ENCODE measurements at regions not wholly inside any gene's neighbourhood (a gene's known extent, or its start where the extent isn't known, plus 50 kb on each side); places are given as distances from the start of the nearest gene placed in this dataset.
"Not testable (repeated sequence)": the region's sequence is repeated elsewhere in the genome, so short reads cannot be mapped to it uniquely, and the experiment has no call there.

DNA sequence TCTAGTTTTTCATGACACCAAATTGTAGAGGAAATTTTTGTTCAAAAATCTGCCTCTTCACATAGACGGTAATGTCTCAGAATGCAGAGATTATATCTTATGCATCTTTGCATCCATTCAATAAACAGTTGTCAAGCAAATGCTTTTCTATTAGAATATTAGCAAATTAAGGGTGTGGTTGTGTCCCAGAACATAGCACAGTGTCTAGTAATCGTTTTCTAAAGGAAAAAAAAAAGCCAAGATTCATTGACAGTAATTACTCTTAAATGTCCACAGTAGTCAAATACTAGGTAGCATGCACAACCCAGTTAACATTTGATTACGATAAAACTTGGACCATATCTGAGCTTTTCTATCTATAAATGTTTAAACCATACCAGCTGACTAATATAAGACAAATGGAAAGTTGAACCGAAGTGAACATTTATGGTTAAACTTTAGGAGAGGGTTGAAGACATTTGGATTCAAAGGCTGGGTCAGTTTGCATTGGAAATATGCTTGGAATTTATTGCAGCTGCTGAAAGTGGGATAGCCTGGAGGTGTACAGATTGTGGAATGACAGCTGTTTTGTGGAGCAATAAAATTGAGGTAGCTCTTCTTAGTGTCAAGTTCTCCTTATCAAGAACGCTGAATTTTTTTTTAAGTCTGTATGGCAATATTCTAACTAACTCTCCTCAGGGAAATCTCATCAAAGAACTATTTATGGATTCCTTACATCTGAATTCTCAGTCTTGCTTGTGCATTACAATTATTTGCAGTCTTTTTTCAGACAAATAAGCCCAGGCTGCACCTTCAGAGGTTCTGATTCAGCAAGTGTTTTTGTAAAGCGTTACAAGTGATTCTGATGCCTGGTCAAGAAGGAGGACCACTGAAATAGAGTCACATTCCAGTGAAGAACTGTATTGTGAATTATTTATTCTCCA is 66.7 kb upstream of the ATP2B1 start:
- no peak for DNase-seq (ENCODE audit: low read depth)

DNA sequence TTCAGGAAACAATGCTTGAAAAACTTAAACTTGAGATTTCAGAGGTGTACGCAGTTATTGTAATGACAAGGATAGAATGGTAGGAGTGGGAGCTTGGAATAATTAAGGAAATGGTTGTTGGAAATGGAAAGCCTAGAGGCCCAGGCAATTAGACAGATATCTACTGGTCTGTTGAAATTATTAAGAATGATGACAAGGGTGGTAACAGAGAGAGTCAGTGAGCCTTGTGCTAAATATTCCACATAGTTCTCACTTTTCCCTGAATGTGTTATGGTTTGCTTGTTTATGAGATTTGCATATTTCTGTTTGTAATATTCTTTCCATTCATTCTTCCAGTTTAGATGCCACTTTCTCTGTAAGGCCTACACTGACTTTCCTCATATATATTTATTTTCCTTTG is 66.0 kb upstream of the ATP2B1 start:
- no peak for DNase-seq (ENCODE audit: low read depth)

DNA sequence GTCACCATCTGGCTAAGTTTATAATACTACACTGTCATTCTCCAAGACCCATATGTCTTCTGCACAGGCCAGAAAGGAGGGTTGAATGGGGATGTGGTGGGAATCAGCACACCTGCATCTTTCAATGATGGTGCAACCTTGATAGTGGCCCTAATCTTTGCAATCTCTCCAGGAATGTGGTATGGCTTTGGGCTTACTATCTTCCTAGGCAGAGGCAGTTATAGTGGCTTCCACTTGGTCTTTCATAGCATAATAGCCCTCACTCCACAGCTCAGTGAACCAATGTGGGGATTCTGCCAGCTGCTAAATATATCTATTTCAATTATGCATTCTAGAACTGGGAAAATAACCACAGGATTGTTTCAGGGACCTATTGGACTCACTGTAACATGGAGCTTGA is 61.8 kb upstream of the ATP2B1 start:
- DNase-seq (ENCODE audit: low read depth), result no peak

DNA sequence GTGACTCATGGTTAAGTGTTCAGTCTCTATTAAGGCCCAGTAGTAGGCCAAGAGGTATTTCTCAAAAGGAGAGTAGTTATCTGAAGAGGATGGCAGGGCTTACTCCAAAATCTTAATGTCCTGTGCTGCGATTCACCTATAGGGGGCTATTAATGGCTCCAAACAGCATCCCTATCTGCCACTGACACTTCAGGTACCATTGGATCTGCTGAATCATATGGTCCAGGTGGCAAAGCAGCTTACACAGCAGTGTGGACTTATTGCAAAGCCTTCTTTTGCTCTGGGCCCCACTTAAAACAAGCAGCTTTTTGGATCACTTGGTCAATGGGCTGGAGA is 60.8 kb upstream of the ATP2B1 start:
- no peak for DNase-seq (ENCODE audit: low read depth)

DNA sequence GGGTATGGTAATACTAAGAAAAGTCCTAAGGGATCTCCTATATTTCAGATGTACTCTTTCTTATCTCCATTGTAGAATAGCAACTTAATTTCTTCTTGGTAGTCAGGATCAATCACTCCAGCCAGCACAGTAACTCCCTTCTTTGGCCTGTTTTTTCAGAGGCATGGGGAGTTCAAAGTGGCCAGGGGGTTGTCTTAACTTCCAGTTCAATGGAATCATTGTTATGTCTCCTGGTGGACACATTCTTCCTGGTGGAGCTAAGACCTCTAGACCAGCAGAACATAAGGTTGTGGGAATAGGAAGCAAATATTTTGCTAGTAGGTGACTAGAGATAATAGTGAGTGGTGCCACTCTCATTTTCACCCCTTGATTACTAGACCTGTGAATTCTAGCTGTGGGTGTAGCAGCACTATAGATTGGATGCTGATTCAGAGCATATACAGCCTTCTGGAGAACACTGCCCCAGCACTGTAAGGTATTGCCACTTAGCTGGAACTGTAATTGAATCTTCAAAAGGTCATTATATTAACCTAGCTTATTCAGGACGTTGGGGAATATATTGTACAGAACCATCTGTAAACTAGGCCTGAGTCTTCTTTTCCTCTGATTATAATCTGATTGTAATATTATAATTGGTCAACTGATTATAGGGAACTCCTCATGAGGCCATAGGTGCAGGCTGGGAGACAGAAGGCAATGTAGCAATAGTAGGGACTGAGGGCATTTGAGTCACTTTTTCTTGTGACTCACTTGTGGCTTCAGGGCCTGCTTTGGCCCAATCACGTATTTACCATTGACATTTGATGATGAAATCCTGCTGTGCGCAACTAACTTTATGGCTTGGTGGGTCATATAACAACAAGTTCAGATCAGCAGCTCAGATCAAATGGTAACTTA is 60.2 kb upstream of the ATP2B1 start:
- no peak for DNase-seq (ENCODE audit: low read depth)

DNA sequence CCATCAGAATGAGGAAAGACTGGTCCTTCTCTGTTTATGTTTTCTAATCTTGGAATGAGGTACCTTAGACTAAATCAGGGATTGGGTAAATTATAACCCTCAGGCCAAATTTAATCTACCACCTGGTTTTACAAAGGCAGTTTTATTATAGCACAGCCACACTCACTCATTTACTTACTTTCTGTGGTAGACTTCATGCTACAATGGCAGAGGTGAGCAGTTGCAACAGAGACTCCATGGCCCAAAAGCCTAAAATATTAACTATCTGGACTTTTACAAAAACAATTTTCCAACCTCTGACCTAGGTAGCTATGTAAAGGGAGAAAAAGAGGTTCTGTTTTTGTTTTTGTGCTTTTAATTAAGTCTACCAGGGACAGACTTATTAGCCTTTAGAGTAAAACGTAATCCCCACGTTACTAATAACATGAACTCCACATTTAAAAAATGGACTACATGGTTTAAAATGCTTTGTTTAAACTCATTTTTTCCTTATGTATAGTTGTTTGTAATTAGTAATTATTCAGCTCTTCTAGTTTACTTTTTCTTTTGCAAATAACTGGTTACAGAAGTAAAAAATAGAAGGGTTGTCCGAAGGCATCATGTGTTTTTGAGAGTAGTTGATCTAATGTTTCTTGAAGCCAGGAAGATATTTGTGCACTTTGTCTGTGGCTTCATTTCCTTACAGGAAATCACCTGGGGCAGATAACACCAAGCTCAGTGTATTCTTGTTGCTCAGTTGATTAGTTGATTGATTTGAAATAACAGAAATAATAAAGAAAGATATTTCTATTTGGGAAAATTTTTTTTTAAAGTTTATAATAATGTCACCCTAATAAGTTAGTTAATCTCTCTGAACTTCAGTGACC is 57.6 kb upstream of the ATP2B1 start:
- DNase-seq (ENCODE audit: low read depth), result no peak

DNA sequence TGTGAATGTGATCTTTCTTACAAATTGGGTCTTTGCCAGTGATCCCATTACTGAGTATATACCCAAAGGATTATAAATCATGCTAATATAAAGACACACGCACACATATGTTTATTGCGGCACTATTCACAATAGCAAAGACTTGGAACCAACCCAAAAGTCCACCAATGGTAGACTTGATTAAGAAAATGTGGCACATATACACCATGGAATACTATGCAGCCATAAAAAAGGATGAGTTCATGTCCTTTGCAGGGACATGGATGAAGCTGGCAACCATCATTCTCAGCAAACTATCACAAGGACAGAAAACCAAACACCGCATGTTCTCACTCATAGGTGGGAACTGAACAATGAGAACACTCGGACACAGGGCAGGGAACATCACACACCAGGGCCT is 55.5 kb upstream of the ATP2B1 start:
- not testable (repeated sequence) for DNase-seq (ENCODE audit: low read depth)

DNA sequence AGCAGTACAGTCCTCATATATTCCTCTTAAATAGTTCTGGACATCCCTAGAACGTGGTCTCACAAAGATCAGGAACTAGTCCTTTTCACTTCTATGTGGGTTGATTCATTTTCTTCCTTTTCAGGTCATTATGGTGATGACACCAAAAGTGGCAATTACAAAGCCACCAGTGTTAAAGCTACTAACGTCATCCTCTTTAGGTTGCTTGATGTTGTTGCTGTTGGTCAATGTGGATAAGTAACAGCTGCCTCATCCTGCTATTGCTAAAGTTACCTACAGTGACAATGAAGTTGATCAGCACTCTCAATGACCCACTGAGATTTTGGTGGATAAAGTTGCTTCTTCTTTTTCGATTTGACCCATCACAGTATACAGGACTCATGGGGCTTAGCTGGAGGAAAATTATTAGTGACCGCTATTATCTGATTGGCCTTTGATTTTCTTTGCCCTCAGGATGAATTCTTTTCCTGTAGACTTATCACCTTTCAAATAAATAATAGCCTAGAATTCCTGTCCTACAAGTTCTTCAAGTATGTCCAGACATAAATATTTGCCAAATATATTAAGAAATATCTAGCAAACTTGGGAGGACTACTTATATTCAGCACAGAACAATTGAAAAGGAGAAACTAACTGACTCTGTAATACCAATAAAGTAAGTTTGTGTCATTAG is 54.0 kb upstream of the ATP2B1 start:
- no peak for DNase-seq (ENCODE audit: low read depth)

DNA sequence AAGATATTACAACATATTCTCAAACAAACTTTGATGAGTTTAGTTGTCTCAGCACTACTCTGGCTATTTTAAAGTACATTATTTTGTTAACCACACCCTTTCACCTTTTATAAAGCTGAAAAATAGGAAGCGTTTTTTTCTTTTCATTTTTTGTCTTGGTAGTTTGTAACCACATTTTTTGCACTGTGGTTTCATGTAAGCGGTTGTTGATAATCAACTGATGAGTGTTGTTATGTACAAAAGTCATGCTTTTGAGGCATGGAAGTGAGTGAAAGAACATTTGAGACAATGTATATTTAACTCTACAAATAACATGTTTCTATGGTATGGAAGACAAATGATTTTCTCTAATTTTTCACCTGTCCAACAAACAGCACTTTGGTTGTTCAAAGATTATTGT is 52.1 kb upstream of the ATP2B1 start:
- DNase-seq (ENCODE audit: low read depth), result no peak

Data from T follicular helper cell (primary cell).